ENCODE measurements at regions not wholly inside any gene's neighbourhood (a gene's known extent, or its start where the extent isn't known, plus 50 kb on each side); places are given as distances from the start of the nearest gene placed in this dataset.

GRCh38 chr21:28734522-28735175 is 258.0 kb downstream of the LTN1 start:
- Histone ChIP-seq H3K9me3 (peaks cover 0 to 6% of the 10 kb centered on the region in 2 donors), H3K27me3 (no peaks in the 10 kb centered on the region), H3K4me1 (peaks cover 0 to 22% of the 10 kb centered on the region in 2 donors), H3K4me3 (no peak overlapping the region), H3K36me3 (no peaks in the 10 kb centered on the region), H3K27ac (no peak overlapping the region)
- TF ChIP-seq CTCF (IDR thresholded peaks at IDR 0.05), result no peak
- no peak for DNase-seq (ENCODE audit: low spot score)

- TF ChIP-seq CTCF (IDR thresholded peaks at IDR 0.05), result no peak
- no peak overlapping the region for H3K27ac ChIP-seq
- H3K4me1 ChIP-seq, result no peaks in the 10 kb centered on the region
- no peak for DNase-seq (ENCODE audit: low spot score)
- H3K4me3 ChIP-seq, result no peak overlapping the region
- H3K9me3 ChIP-seq, result peaks cover 0 to 6% of the 10 kb centered on the region in 2 donors
- H3K27me3 ChIP-seq, result no peaks in the 10 kb centered on the region
- H3K36me3 ChIP-seq, result no peaks in the 10 kb centered on the region
Observed at GRCh38 chr21:28731700-28732321, 260.9 kb downstream of the LTN1 start.

GRCh38 chr21:28729887-28730286 is 262.8 kb downstream of the LTN1 start:
- peaks cover 0 to 5% of the 10 kb centered on the region in 2 donors for H3K4me1 ChIP-seq
- no peaks in the 10 kb centered on the region for H3K9me3 ChIP-seq
- TF ChIP-seq CTCF (IDR thresholded peaks at IDR 0.05), result no peak
- H3K27me3 ChIP-seq, result no peaks in the 10 kb centered on the region
- no peak overlapping the region for H3K27ac ChIP-seq
- H3K36me3 ChIP-seq, result no peaks in the 10 kb centered on the region
- DNase-seq (ENCODE audit: low spot score), result no peak
- no peak overlapping the region for H3K4me3 ChIP-seq

- Histone ChIP-seq H3K36me3 (no peaks in the 10 kb centered on the region), H3K27ac (peak overlapping the region; percentile 33 to 48), H3K9me3 (no peaks in the 10 kb centered on the region), H3K4me1 (peaks cover 0 to 5% of the 10 kb centered on the region in 2 donors), H3K27me3 (no peaks in the 10 kb centered on the region), H3K4me3 (no peak overlapping the region)
- no peak for TF ChIP-seq CTCF (IDR thresholded peaks at IDR 0.05)
- no peak for DNase-seq (ENCODE audit: low spot score)
Observed at GRCh38 chr21:28727809-28728208, 264.9 kb downstream of the LTN1 start.

GRCh38 chr21:28725396-28725795 is 267.3 kb downstream of the LTN1 start:
- DNase-seq (ENCODE audit: low spot score), result no peak
- Histone ChIP-seq H3K27ac (no peak overlapping the region), H3K4me3 (no peak overlapping the region), H3K27me3 (no peaks in the 10 kb centered on the region), H3K9me3 (no peaks in the 10 kb centered on the region), H3K4me1 (peaks cover 0 to 5% of the 10 kb centered on the region in 2 donors), H3K36me3 (no peaks in the 10 kb centered on the region)
- no peak for TF ChIP-seq CTCF (IDR thresholded peaks at IDR 0.05)
